Limb (tissue), 2 donors: ENCODE measurements at regions not wholly inside any gene's neighbourhood (a gene's known extent, or its start where the extent isn't known, plus 50 kb on each side); places are given as distances from the start of the nearest gene placed in this dataset.
"Not testable (repeated sequence)": the region's sequence is repeated elsewhere in the genome, so short reads cannot be mapped to it uniquely, and the experiment has no call there.

Experiments used
- DNase-seq, 2 donors: peaks; one replicate each; pipeline ENCODE4 v3.0.0-alpha.2; 2016; ENCODE audit errors: extremely low spot score in 2 of 2

GRCh38 chr6:21769968-21770367, 176.4 kb downstream of the SOX4 start:
- no peak for DNase-seq

DNA sequence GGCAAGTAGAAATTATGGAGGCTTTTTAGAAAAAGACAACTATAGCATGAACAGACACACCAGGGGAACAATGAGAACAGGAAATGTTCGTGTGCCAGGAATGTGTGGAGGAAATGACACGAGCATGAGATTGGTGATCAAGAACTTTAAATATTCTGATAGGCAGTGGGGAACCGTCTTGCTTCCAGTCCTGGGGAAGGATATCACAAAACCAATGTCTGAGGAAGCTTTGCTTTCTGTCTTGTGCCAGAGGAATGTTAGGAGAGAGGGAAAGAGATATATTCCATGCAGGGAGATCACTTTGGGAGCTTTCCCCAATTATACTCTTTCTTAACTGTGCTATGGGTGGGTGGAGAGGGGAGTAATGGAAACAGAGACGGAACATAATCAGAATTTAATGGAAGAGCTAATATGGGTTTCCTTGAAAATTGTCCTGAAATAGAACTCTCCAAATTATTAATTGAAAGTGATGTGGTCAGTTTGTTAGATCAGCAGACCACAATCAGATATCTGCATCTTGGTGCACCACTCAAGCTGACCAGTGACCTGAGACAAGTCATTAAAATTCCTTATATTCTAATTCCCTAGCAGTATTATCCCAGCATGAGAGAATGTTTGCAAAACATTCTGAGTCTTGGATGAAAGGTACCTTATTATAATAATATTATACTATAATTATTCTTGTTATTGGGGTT, 178.2 kb downstream of the SOX4 start:
- DNase-seq: no peak

DNA sequence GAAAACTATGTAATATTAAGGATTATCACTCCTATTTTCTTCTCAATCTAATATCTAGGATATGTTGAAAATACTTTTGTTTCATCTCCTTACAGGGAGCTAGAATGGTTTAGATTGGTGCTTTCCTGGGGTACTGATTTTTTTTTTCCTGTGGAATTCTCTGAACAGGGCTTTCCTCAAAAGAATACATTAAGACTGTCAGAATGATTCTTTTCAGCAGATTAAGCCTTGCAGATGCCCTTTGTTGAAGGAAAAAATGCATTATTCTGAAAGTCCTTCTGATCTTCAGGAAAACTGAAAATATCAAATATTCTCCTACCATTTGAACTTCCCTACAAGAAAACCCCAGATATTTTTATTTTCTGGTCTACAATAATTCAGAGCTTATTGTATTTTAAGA, 178.9 kb downstream of the SOX4 start:
- DNase-seq: no peak

DNA sequence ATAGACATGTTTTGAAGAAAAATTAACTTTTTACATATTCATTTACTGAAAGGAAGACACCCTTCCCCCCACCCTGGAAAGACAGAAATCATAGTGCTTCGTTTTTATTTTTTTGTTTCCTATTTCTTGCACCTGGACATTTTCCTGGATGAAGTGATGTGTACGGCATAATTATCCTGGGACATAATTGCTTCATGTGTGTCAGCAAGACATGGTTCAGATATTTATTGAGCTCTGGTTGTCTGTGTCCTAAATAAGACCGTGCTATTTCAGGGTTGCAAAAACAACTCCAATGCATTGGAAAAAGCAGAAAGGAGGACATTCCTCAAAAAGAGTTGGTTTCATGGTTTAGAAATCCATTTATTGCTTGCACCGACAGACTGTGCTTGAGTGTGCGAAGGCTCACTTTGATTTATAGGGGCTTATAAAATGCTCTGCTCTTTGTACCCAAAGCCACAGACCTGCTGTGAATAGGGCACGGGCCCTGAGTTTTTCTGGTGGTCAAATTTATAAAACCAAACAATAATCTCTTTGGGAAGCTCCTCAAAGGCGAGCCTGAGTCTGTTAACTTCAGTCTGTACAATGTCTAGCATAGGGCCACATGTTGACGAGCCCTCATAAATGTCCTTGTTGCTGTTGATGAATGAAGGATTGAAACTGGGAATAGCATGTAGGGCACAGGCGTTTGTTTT, 179.5 kb downstream of the SOX4 start:
- no peak for DNase-seq

- no peak for DNase-seq
These were observed 180.0 kb downstream of the SOX4 start for GRCh38 chr6:21773576-21773968.

DNA sequence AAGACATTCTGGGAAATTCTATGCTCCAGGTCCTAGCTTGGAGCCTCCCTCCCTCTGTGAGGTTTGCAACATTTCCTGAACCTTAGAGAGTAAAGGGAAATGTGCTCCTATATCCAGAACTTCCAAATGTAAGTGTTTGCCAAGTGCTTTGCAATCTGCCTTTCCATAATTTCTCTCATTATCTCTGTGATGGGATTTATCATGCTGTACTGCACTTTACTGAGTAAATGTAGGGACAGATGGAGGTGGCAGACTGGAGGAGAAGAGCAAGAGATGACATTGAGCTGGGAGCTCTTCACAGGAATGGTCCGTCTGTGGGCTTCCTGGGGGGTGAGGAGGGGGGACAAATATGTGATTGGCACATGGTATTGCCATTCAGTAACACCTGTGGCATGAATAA, 184.3 kb downstream of the SOX4 start:
- DNase-seq: no peak

DNA sequence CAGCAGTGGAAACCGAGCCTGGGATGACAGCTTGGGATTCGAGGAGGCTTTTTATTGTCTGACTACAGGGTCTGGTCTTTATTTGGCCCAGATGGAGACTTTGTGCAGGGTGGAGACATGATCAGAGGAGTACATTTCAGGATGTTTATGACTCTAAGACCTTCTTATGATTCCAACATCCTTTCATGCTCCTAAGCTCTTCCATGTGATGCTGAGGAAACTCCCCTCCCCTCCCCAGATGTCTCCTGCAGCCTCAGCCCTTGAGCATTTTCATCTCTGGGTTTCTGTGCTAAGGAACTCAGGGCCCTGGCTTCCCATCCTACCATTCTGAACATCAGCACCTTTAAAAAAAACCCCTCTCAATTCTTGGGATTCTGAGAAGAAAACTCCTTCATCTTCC, 186.6 kb downstream of the SOX4 start:
- DNase-seq: no peak

GRCh38 chr6:21780679-21781078, 187.1 kb downstream of the SOX4 start:
- no peak for DNase-seq

DNA sequence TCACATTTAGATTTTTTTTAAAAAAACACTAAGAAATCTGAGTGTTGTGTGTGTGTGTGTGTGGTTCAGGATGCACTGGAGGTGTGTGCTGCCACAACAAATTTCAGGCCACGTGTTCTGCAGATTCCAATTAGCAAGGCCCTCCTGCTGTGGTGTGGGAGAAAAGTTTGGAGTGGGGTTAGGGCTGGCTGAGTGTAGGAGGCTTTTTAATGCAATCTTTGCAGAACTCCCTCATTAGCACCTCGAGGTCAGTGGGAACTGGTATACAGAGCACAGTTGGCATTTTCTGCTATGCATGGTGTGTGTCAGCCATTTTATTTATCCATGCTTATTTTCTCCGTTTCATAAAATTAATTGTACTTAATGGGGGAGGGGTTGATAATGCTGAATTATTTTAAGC, 187.6 kb downstream of the SOX4 start:
- DNase-seq: no peak

DNA sequence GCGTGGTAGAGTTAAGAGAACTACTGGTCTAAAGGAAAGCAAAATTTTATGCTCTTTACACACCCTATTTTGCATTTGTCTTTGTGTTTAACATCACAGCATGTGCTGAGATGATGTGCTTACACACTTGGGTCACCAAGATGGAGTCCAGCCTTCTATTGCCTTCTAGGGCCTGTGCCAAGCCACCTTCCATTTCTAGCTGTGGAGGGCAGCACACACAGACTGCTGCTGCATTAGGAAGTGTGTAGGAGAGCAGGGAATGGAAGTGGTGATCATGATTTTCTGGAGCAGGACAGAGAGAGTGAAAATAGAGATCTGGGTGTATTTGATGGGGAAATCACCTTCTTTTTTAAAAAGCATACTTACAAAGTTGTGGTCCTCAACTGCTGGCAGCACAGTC, 191.6 kb downstream of the SOX4 start:
- DNase-seq: no peak

GRCh38 chr6:21791056-21791455, 197.5 kb downstream of the SOX4 start:
- DNase-seq: no peak

GRCh38 chr6:21791581-21791980, 198.0 kb downstream of the SOX4 start:
- no peak for DNase-seq

- DNase-seq: no peak
These were observed 198.6 kb downstream of the SOX4 start for GRCh38 chr6:21792177-21792576.

- not testable (repeated sequence) for DNase-seq
These were observed 203.4 kb downstream of the SOX4 start for GRCh38 chr6:21796979-21797378.

DNA sequence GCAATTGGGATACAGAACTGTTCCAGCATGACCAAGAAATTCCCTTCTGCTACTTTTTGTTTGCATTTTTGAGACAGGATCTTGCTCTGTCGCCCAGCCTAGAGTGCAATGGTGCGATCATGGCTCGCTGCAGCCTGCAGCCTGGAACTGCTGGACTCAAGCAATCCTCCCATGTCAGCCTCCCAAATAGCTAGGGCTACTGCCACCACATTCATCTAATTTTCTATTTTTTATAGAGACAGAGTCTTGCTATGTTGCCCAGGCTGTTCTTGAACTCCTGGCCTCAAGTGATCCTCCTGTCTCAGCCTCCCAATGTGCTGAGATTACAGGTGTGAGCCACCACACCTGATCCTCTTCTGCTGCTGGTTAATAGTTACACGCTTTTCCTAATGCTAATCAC, 204.9 kb downstream of the SOX4 start:
- DNase-seq: no peak

DNA sequence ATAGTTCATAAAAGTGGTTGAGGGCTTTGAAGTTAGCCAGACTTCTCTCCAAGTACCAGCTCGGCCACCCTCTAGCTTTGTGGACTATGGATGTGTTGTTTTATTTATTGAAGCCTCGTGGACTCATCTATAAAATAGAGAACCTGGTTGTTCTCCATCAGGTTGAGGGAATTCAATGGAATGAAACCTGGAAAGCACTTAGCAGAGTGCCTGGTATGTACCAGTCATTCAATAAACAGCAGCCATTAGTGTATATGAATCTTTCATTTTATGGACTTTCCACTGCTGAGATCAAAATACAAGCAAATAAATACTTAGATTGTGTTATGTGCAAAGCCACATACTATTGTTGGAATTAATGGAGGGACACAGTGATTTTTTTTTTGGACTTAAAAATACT, 206.8 kb downstream of the SOX4 start:
- no peak for DNase-seq

- no peak for DNase-seq
These were observed 207.4 kb downstream of the SOX4 start for GRCh38 chr6:21800948-21801438.

- no peak for DNase-seq
These were observed 208.1 kb downstream of the SOX4 start for GRCh38 chr6:21801446-21802174.

DNA sequence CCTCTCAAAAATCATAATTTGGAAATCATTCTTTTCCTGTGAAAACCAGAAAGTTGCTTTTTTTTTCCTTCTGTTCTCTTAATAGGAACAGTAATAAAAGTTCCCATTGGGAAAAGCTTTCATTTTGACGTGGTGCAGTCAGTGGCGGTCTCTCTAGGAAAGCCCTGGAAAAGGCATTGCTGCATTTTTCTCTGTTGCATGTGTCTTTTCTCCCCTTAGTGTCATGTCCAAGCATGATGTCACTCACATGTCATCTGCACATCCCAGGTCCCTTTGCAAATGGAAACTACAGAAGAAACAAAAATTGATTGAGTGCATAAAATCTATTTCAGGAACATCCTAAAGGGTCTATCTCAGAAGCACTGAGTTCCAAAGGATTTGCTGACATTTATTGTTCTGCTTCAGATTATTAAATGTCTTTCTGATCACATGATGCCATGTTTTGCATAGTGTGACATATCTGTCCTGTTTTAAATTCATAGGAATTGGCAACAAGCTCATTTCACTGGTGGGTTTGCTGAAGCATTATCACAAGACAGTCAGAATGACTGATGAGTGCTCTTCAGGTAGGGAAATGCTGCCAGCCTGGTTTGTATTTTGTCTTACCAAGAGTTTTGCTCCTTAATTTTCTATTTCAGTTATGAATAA, 208.7 kb downstream of the SOX4 start:
- DNase-seq: no peak

DNA sequence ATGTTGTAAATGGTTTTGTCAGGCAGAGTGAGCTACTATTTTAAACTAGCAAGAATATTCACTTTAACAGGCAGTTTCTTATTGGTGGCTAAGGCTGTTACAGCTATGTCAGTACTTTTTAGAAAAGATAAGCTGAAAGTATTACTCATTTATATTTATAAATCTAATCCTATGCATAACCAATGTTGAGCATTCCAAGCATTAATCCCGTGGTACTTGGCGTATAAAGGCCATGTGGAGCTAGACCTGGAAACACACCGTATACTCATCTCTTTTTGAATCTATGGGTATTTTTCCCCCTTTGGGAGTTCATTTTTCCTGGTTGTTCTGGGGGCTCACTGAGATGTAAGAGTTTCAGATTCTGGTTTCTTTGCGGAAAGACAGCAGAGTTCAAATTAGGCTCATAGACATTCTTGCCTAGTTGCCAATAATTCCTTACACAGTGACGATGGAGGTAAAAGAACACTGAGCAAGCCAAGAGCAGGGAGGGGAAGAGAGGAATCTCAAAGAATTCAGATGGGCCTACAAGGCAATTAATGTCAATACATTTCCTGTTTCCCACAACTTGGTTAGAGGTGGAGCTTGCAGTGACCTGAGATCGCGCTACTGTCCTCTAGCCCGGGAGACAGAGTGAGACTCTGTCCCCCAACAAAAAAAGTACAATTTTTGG, 211.5 kb downstream of the SOX4 start:
- no peak for DNase-seq

GRCh38 chr6:21807299-21808044, 213.9 kb downstream of the SOX4 start:
- DNase-seq: no peak
